GM19240 (cell line): ENCODE measurements at regions not wholly inside any gene's neighbourhood (a gene's known extent, or its start where the extent isn't known, plus 50 kb on each side); places are given as distances from the start of the nearest gene placed in this dataset.
"Not testable (repeated sequence)": the region's sequence is repeated elsewhere in the genome, so short reads cannot be mapped to it uniquely, and the experiment has no call there.

Experiments
- DNase-seq: peaks from one replicate; pipeline ENCODE4 v3.0.0; 2011; ENCODE audit warnings: low spot score; ENCODE audit not compliant: insufficient read length

DNA sequence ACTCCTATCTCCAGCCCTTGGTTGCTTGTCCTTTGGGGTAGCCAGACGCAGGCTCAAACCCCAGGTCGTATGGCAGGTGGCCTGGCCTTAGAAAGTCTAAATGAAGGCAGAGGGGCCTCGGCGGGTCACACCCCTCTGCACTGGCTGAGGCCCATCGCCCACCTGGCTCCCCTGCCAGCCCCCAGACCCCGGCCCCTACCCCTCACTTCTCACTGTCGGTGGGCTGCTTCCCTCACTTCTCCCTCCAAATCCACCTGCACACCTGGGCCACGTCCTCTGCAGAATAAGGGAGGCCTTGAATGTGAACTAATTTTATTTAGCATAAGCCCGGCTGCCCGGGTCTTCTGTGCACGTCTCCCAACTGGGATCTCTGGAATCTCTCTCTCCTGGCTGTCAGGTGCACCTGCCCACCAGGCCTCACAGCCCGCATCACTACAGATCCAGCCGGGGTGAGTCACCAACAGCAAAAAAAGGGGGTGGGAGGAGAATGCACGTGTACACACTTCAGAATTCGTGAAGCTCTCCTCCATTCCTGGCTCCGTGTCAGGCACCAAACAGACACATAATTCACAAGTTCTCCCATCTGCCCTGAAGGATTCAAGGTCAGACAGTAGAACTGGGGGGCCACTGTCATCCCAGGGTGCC, 107.5 kb upstream of the SIM2 start:
- no peak for DNase-seq

GRCh38 chr21:36596174-36596573, 102.7 kb upstream of the SIM2 start:
- DNase-seq, result no peak

DNA sequence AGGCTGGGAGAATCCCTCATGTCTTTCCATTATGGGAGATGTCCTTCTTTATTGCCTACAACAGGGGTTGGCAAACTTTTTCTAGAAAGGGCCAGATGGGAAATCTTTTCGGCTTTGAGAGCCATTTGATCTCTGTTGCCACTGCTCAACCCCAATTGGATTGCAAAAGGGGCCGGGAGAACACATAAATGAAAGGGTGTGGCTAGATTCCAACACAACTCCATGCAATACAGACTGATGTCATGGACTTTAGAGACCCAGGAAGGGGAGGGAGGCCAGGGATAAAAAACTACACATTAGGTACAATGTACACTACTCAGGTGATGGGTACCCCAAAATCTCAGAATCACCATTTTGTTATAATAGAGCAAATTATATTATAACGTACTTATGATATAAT, 97.6 kb upstream of the SIM2 start:
- DNase-seq, result no peak

- DNase-seq, result no peak
Observed at GRCh38 chr21:36602735-36603134, 96.2 kb upstream of the SIM2 start.

GRCh38 chr21:36603221-36603620, 95.7 kb upstream of the SIM2 start:
- no peak for DNase-seq

GRCh38 chr21:36605426-36605825, 93.5 kb upstream of the SIM2 start:
- DNase-seq, result no peak

DNA sequence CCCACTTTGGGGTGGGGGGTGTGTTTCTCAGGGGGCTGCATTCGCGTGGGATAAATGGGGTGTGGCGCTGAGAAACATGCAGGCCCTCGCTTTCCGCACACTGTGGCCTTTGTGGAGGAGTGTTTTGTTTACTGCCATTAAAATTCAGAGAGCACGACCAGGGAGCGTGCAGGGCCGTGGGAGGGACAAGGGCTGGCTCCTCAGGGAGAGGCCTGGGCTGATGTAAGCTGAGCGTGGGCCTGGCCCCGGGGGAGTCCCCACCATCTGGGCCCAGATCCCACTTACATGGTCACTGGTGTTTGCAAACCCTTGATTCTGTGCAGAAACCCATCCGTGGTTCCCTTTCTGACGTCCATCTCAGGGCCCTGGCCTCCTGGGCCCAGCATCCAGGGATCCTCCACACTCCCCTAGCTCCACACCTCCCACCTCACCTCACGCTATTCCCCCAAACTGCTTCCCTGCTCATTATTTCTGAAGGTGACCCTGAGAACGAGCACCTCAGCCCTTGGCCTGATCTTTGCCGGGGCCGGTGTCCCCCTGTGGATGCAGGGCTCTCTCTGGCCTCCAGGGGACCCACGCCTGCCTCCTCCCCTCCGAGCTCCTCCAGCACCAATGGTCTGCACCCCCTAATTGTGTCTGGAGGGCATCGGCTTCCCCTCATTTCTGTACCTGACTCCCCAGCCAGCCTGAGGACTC, 92.5 kb upstream of the SIM2 start:
- DNase-seq, result no peak

GRCh38 chr21:36606983-36607325, 92.0 kb upstream of the SIM2 start:
- DNase-seq, result no peak

DNA sequence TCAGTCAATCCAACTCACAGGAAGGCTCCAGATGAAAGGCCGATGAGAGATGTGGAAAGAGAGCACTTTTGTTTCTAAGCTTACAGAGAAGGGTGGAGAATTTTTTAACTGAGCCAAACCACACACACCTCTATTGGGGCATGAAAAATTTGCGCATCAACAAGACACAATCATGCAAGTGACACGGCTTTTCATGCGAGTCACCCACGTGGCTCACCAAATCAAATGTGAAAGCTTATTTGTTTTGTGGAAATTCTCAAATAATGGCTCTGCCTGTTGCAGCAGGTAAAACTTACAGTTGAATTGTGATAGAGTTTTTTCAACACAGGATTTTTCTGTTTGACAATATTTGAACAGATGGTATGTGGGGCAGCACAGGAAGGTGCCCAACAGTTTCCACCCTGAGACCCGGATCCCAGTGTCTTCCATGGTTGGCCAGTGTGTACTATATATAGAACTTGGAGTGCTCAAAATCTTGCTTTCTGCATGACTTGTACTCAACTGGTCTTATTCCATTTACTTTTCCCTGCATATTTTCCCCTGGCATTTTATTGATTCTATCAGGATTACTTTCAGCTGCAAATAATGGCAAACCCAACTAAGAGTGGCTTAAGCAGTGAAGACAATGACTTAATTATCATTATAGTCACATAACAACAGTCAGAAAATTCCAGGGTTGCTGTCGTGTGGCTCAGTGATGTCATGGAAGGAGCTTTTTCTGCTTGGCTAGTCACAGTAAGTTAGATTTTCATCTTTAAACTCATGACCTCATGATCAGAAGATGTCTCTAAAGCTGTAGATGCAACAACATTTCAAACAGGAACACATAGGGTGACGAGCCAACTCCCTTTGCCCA, 90.6 kb upstream of the SIM2 start:
- no peak for DNase-seq

DNA sequence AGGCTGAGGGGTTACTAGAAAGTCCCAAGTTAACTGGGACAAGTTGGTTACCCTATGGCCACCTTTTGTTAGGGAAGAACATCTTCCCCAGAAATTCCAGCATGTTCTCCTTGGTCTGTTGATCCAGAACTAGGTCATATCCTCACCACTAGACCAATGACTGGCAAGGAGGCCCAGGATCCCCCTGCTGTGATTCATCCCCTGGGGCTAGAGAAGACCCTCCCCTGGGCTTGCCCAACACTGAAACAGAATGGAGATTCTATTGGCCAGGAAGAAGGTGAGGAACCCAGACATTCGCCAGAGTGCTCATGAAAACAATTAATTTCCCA, 90.1 kb upstream of the SIM2 start:
- no peak for DNase-seq

GRCh38 chr21:36609654-36610053, 89.3 kb upstream of the SIM2 start:
- no peak for DNase-seq

DNA sequence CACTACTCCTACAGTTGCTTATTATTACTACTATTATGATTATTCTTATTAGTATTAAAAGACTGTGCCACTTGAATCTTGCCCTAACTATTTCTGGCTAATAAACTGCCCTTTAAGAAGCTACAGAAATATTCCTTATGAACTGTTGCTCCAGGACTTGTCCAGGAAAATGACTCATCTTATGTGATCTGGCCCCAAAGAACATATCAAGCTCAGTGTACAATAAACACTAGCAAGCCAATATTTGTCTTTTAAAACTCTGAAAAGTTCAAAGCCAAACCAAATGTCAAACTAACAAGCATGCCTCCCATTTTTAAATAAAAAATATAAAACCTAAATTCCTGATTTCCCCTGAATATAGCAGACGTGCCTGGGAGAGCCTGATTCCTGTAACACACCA, 88.7 kb upstream of the SIM2 start:
- DNase-seq, result no peak

DNA sequence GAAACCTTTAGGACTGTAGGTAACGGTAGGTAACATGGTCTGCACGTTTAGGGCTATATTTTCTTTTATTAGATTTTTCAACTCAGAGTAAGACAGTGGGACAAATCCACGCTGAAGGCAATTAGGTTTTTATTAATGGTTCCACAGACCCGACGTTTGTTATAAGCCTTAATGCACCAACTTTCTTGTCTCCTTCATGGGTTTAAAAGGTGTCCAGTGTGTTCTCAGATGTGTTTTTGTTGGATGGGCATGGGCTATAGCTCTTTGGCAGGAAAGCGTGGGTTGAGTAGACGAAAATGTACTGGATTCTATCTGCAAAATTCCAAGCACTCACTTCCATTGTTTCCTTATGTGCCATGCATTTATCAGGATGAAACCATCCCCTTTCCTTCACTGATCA, 88.0 kb upstream of the SIM2 start:
- DNase-seq, result no peak

GRCh38 chr21:36611379-36611778, 87.5 kb upstream of the SIM2 start:
- no peak for DNase-seq

DNA sequence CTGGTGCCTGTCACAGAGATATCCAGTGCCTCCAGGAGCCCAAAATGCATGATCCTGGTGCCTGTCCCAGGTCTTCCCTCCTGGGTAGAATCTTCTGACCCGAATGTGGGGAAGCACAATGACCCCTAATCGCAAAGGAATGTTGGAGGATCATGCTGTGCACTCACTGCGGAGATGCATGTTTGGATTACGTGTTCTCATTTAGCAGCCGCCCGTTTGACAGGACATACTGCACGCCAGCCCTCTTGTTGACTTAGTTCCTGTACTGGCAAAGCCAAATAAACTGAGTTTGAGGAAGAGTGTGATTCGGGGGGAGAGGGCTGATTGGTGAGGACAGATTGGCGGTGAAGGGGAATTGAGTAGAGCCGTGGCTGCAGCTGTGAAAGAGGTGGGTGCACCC, 85.9 kb upstream of the SIM2 start:
- no peak for DNase-seq

DNA sequence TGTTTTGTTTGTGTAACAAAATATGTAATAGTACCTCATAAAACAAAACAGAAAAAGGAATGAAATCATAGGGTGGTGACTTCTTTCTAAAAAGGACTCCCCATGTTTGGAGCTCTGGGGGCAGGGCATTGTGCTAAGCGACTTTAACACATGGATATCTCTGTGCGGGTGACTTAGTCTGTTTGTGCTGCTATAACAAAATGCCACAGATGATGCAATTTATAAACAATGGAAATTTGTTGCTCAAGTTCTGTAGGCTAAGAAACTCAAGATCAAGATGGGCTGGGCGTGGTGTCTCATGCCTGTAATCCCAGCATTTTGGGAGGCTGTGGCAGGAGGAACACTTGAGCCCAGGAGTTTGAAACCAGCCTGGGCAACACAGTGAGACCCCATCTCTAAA, 85.4 kb upstream of the SIM2 start:
- DNase-seq, result no peak

GRCh38 chr21:36615274-36615964, 83.5 kb upstream of the SIM2 start:
- DNase-seq, result no peak

- DNase-seq, result not testable (repeated sequence)
Observed at GRCh38 chr21:36616773-36617172, 82.1 kb upstream of the SIM2 start.

DNA sequence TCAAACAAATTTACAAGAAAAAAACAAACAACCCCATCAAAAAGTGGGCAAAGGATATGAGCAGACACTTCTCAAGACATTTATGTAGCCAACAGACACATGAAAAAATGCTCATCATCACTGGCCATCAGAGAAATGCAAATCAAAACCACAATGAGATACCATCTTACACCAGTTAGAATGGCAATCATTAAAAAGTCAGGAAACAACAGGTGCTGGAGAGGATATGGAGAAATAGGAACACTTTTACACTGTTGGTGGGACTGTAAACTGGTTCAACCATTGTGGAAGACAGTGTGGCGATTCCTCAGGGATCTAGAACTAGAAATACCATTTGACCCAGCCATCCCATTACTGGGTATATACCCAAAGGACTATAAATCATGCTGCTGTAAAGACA, 77.1 kb upstream of the SIM2 start:
- DNase-seq, result not testable (repeated sequence)

- DNase-seq, result no peak
Observed at GRCh38 chr21:36624105-36624504, 74.8 kb upstream of the SIM2 start.

- DNase-seq, result no peak
Observed at GRCh38 chr21:36626791-36627190, 72.1 kb upstream of the SIM2 start.

DNA sequence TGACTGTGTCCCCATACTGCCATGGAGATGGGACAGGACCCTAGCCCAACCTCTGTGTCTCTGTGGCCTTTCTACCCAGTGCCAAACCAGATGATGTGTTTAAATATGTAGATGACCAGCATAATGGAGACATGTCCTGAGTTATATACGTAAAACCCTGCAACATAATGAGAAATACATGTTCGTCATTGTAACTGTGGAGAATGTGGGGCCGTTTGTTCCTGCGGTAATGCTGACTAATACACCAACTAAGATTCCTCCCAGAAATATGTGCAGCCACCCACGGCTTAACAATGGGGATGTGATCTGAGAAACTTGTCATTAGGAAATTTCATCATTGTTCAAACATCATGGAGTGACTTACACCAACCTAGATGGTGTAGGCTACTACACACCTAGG, 71.7 kb upstream of the SIM2 start:
- no peak for DNase-seq
